Pancreas (tissue), 10 donors: ENCODE measurements at regions not wholly inside any gene's neighbourhood (a gene's known extent, or its start where the extent isn't known, plus 50 kb on each side); places are given as distances from the start of the nearest gene placed in this dataset.

Source experiments
- ATAC-seq, 4 donors: fragments of 200-7000 bp; cut with Tn5 transposase; one replicate each; pipeline versions ENCODE4 v1.8.0 to v1.9.1; 2020; ENCODE audit warnings: mild to moderate bottlenecking in 4 of 4, moderate library complexity in 4 of 4
- DNase-seq, 6 donors: peaks; one replicate each; pipeline ENCODE4 v3.0.0-alpha.2; 2020
- FAIRE-seq: peaks from 2 replicates; lab custom pipeline; 2012; peaks lifted over from hg19 to GRCh38; lab: Jason Lieb, UNC
- H3K27ac ChIP-seq, 4 donors: fragments of 200-600 bp; sonication (generic); 1 replicate in 3 of 4; 2 replicates in 1 of 4; pipeline versions ENCODE4 v1.5.0 to v1.8.0; 2020
- H3K27me3 ChIP-seq, 4 donors: fragments of 200-600 bp; one replicate each; pipeline ENCODE4 v1.8.0; 2021
- H3K36me3 ChIP-seq, 3 donors: fragments of 200-600 bp; sonication (generic) in 1 of 3; one replicate each; pipeline versions ENCODE4 v1.5.0 to v1.8.0; 2020 to 2021
- H3K4me1 ChIP-seq, 3 donors: fragments of 200-600 bp; one replicate each; pipeline ENCODE4 v1.8.0; 2021
- H3K4me3 ChIP-seq, 4 donors: fragments of 200-600 bp; sonication (generic) in 2 of 4; one replicate each; pipeline versions ENCODE4 v1.5.0 to v1.8.0; 2020 to 2021
- H3K9me3 ChIP-seq, 4 donors: fragments of 200-600 bp; one replicate each; pipeline ENCODE4 v1.8.0; 2021
- CTCF ChIP-seq, 4 donors: fragments of 200-600 bp; sonication (generic) in 3 of 4; IDR thresholded peaks; one replicate each; pipeline versions ENCODE4 v1.5.0 to v1.8.0; 2021; ENCODE audit warnings: antibody characterized with exemption in 4 of 4
- WGBS, 2 donors: extraction: QIAGEN DNeasy Blood & Tissue Kit; methylation state at CpG; one replicate each; pipeline ENCODE4 v1.1.7; 2013; 5-methylcytosine and 5-hydroxymethylcytosine counted together
- intact Hi-C, 3 donors: fragments of 100-400 bp; cut with DNase I; formaldehyde crosslinking; loops; one replicate each; pipeline versions ENCODE4 v1.11.1 to v1.14.2; 2022
- donor health status: healthy with polysubstance abuse.
- donor health status: DM: no; HTN: no; CAD: no; lungs with moderate emphysema.
- donor health status: DM: no; HTN: no; CAD: no.
- donor health status: control.
- donor health status: control.
- donor health status: Bipolar disorder and iron deficiency.
- donor health status: DM: yes; HTN: yes; CAD: no.
- donor health status: DM: no; HTN: no; CAD: no.
- donor health status: DM: no; HTN: no; CAD: no.
- donor health status: DM: yes; HTN: yes; CAD: no.

GRCh38 chrX:40285876-40286275 is 188.1 kb upstream of the BCOR start:
- WGBS, 2 donors = 89 to 91% methylated on average over 2 of the region's 2 CpGs

GRCh38 chrX:40284852-40285251 is 187.1 kb upstream of the BCOR start:
- Histone ChIP-seq H3K4me1 (no peaks in the 10 kb centered on the region), H3K36me3 (no peaks in the 10 kb centered on the region), H3K27ac (no peak overlapping the region), H3K4me3 (no peak overlapping the region), H3K27me3 (no peaks in the 10 kb centered on the region), H3K9me3 (no peaks in the 10 kb centered on the region)
- no peak for TF ChIP-seq CTCF (IDR thresholded peaks at IDR 0.05)
- FAIRE-seq = peak; percentile 34
- intact Hi-C loops = no loop called here
- ATAC-seq = no peak
- DNase-seq = no peak
- 62 to 79% methylated on average over 1 of the region's 1 CpG for WGBS, 2 donors

More at GRCh38 chrX:40285876-40286275, 188.1 kb upstream of the BCOR start:
- FAIRE-seq (no peak), ATAC-seq (no peak), DNase-seq (no peak)
- no peaks in the 10 kb centered on the region for H3K4me1 ChIP-seq
- intact Hi-C loops = no loop called here
- H3K9me3 ChIP-seq = no peaks in the 10 kb centered on the region
- no peak for TF ChIP-seq CTCF (IDR thresholded peaks at IDR 0.05)
- H3K27me3 ChIP-seq = no peaks in the 10 kb centered on the region
- no peak overlapping the region for H3K4me3 ChIP-seq
- no peaks in the 10 kb centered on the region for H3K36me3 ChIP-seq
- no peak overlapping the region for H3K27ac ChIP-seq

- Histone ChIP-seq H3K4me1 (no peaks in the 10 kb centered on the region), H3K4me3 (no peak overlapping the region), H3K36me3 (no peaks in the 10 kb centered on the region), H3K9me3 (no peaks in the 10 kb centered on the region), H3K27me3 (no peaks in the 10 kb centered on the region), H3K27ac (no peak overlapping the region)
- intact Hi-C loops = no loop called here
- TF ChIP-seq CTCF (IDR thresholded peaks at IDR 0.05) = no peak
- ATAC-seq (no peak), DNase-seq (no peak), FAIRE-seq (no peak)
- 68 to 79% methylated on average over 2 of the region's 2 CpGs for WGBS, 2 donors
These were observed 186.2 kb upstream of the BCOR start for GRCh38 chrX:40283981-40284380.

GRCh38 chrX:40282946-40283660 is 185.3 kb upstream of the BCOR start:
- DNase-seq = no peak
- TF ChIP-seq CTCF (IDR thresholded peaks at IDR 0.05) = no peak
- Histone ChIP-seq H3K4me3 (no peak overlapping the region), H3K9me3 (no peaks in the 10 kb centered on the region), H3K27me3 (peaks cover 0 to 7% (median 0%) of the 10 kb centered on the region in 4 donors), H3K36me3 (no peaks in the 10 kb centered on the region), H3K4me1 (no peaks in the 10 kb centered on the region), H3K27ac (no peak overlapping the region)
- 79 to 81% methylated on average over 10 of the region's 10 CpGs for WGBS, 2 donors
- no peak for ATAC-seq
- intact Hi-C loops = no loop called here
- FAIRE-seq = no peak

DNA sequence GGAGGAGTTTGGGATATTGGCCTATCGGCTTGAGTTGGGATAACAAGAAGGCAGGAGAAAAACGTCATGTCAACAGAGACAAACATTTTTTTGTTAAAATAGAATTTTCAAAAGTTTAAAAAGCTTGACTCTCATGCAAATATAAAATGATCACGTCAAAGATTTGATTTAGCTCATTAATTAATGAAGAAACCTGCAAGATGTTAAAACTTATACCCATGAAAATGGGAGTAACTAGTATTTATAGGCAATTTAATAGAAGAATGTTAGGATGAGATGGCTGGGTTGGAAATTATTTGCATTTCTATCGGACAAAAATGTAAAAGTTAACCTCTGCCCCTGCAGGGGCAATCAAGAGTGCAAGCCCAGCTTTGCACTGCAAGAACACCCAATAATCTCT is 184.6 kb upstream of the BCOR start:
- no peak overlapping the region for H3K4me3 ChIP-seq
- no peak for FAIRE-seq
- no peak for ATAC-seq
- intact Hi-C loops = no loop called here
- 51 to 74% methylated on average over 4 of the region's 4 CpGs for WGBS, 2 donors
- TF ChIP-seq CTCF (IDR thresholded peaks at IDR 0.05) = no peak
- no peaks in the 10 kb centered on the region for H3K9me3 ChIP-seq
- DNase-seq = no peak
- no peaks in the 10 kb centered on the region for H3K36me3 ChIP-seq
- no peaks in the 10 kb centered on the region for H3K4me1 ChIP-seq
- no peak overlapping the region for H3K27ac ChIP-seq
- peaks cover 0 to 7% (median 0%) of the 10 kb centered on the region in 4 donors for H3K27me3 ChIP-seq
